GM18511 (cell line): ENCODE measurements at regions not wholly inside any gene's neighbourhood (a gene's known extent, or its start where the extent isn't known, plus 50 kb on each side); places are given as distances from the start of the nearest gene placed in this dataset.
A peak's percentile ranks its signal among the peaks of the same experiment; 100 is the strongest.

Source experiments
- ATAC-seq: cut with Tn5 transposase; IDR thresholded peaks from one replicate; pipeline ENCODE4 v1.9.1; 2021; ENCODE audit warnings: mild to moderate bottlenecking, moderate library complexity; ENCODE audit not compliant: unreplicated experiment

GRCh38 chr10:124346831-124347230, 71.9 kb downstream of the OAT start:
- ATAC-seq, result no peak

GRCh38 chr10:124345521-124345920, 73.2 kb downstream of the OAT start:
- no peak for ATAC-seq

- no peak for ATAC-seq
Observed at GRCh38 chr10:124344931-124345330, 73.8 kb downstream of the OAT start.

DNA sequence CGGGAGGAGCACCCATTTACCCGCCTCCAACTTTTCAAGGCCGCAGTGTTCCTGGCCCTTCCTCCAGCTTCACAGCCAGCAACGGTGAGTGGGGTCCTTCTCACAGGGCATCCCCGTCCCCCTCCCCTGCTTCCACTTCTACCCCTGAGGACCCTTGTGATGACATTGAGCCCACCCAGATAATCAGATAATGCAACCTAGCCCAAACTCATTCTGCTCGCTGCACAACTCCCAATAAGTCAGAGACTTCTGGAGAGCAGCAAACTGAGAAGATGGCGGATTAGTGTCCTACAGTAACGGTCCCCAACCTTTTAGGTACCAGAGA, 74.5 kb downstream of the OAT start:
- no peak for ATAC-seq

DNA sequence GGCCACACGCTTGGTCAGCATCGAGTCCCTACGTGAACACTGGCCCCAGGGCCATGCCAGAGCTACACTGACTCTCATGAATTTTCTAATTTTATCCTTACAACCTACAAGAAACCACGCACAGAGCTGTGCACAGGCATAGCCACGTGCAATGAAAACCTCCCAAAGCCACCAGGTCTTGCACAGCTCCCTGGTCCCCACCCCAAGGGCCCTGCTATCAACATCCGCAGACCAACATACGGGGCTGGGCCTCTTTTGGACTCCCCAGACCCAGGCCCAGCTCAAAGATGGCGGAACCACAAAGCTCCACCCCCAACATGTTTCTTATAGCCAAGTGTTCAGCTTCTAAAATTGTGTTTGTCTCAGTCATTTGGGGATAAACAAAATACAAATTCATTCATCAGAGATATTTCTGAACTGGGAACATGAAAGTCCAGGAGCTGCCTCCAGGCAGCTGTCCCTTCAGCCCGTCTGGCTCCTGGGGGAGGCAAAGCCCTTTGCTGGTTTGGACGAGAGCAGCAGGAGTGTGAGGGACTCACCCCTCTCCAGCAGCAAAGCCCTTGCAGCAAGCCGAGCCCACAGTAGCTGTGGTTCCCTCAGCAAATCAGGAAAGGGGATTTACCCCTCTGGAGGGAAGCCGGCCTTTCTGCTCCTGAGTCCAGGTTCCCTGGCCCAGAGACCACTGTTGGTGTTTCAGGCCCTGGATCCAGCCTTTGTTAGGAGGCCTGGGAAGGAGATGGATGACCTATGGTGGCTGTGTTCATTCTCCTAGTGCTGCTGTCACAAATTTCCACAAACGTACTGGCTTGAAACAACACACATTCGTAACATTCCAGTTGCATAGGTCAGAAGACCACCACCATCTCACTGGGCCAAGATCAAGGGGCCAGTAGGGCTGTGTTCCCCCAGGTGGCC, 75.1 kb downstream of the OAT start:
- no peak for ATAC-seq

GRCh38 chr10:124342821-124343170, 75.9 kb downstream of the OAT start:
- ATAC-seq, result no peak

GRCh38 chr10:124342136-124342820, 76.4 kb downstream of the OAT start:
- no peak for ATAC-seq

- peak; percentile 11 for ATAC-seq
Observed at GRCh38 chr10:124341768-124342135, 77.0 kb downstream of the OAT start.

- ATAC-seq, result no peak
Observed at GRCh38 chr10:124340033-124340760, 78.5 kb downstream of the OAT start.

DNA sequence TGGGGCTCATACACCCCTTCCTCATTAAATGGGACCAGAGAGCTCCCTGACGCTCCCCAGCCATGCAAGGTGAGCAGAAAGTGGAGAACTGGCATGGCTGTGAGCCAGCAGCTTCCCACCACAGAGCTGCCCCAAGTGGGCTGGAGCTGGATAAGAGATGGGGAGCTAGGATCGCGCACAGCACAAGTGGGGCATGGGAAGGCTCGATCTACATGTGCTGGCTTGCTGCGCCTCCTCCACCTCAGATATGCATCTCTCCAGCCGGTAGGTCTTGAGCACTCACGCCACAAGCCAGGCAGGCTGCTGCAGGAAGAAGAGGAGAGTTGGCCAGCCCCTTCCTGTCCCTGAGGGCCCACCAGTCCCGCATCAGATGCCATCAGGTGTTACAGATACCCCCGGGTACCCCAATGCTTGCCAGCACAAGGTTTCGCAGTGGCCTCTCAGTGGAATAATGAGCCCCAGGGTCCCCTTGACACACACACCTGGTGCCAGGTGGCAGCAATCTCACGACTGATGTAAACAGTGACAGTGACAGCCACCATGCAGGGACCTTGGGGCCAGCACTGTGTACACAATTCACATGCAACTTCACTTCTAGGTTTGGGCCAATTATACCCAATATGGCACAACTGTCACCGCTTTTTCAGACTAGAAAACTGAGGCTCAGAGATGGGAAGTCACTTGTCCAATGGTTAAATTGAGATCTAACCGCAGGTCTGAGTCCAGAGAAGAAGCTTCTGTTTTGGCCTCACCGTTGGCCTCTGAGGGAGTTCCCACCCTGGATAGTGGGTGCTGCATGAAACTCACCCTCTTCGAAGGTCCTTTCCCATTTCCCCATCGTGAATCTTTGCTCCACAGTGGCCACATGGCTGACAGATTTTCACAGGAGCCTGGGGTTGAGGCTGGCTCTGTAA, 79.3 kb downstream of the OAT start:
- ATAC-seq, result no peak

- no peak for ATAC-seq
Observed at GRCh38 chr10:124338276-124338925, 80.3 kb downstream of the OAT start.

DNA sequence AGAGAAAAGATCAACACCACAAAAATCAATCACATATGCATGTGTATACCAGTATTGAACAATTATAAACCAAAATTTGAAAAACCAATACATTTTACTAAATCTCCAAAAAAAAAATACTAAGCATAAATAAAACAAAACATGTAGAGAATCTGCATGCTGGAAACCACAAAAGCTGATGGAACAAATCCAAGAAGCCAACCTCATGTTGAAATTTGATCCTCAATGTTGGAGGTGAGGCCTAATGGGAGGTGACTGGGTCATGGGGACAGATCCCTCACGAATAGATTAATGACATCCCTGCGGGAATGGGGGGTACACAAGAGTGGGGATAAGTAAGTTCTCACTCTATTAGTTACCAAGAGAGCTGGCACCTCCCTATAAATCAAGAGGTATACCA, 82.5 kb downstream of the OAT start:
- ATAC-seq, result no peak

DNA sequence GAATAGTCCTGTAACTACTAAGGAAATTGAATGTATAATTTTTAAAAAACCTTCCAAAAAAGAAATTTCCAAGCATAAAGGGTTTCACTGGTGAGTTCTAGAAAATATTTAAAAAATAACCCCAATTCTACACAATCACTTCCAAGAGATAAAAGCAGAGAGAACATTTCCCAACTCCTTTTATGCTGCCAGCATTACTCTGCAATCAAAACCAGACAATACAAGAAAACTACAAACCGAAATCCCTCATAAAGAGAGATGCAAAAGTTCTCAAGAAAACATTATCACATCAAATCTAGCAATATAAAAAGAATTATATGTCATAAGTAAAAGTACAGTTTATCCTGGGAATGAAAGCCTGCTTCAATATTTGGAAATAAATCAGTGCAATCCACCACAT, 84.8 kb downstream of the OAT start:
- no peak for ATAC-seq

DNA sequence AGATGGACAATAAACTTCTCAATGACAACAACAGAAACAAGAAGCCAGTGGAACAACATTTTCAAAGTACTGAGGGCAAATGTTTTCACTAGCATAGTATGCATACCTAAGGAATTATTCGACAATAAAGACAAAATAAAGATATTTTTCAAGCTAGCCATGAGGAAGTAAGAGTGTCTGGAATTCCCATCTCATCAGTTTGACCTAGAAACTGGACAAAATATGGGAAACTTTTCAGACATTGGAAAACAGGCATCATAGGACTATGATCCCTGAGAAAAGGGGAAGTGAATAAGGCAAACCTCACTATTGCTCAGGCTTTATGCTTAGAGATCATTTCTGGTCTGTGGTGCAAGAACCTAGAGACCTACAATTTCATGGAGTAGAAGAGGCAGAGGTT, 86.3 kb downstream of the OAT start:
- no peak for ATAC-seq

- ATAC-seq, result no peak
Observed at GRCh38 chr10:124329941-124330340, 88.8 kb downstream of the OAT start.

GRCh38 chr10:124329362-124329761, 89.4 kb downstream of the OAT start:
- no peak for ATAC-seq

GRCh38 chr10:124328477-124329220, 90.1 kb downstream of the OAT start:
- ATAC-seq, result no peak

GRCh38 chr10:124325998-124326636, 92.6 kb downstream of the OAT start:
- ATAC-seq, result no peak

DNA sequence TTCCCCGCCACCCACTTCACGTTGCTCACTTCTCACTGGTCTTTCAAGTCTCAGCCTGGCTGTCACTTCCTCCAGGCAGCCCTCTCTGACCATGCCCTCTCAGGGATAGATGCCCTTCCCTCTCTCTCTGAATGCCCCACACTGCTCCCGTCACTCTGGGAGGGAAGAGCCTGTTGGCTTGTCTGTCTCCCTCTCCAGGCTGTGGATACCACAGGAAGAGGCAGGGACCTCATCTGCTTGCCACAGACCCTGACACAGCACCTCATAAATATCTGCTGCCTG, 93.1 kb downstream of the OAT start:
- ATAC-seq, result no peak
